ENCODE measurements at regions not wholly inside any gene's neighbourhood (a gene's known extent, or its start where the extent isn't known, plus 50 kb on each side); places are given as distances from the start of the nearest gene placed in this dataset.

DNA sequence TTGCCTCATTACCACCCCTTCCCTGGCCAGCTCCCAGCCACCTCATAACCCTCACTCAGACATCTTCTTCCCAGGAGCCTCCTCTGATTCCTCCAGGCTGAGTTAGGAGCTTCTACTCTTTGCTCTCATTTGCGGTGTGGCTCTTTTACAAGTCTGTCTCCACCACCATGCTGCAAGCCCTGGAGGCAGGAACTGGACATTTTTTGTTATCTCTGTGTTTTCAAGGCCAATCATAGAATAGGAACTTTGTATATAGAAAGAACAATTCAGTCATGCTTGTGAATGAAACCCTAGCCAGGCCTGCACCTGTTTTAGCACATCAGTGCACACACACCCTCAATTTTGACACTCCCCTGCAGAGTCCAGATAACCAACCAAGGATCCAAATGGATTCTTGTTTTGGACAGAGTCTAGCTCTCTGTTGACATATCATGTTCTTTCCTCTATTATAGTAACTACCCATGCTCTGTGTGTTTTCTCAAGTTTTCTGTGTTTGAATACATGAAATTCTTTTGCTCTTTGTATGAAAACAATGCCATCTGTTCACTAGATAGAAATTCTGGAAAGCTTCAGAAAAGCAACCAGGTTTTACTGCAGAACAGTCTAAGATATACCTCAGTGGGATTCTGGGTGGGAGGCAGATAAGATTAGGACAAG is 60.9 kb upstream of the ZNF648 start:
- no peak for DNase-seq (ENCODE audit: low read depth in 2 of 2)

DNA sequence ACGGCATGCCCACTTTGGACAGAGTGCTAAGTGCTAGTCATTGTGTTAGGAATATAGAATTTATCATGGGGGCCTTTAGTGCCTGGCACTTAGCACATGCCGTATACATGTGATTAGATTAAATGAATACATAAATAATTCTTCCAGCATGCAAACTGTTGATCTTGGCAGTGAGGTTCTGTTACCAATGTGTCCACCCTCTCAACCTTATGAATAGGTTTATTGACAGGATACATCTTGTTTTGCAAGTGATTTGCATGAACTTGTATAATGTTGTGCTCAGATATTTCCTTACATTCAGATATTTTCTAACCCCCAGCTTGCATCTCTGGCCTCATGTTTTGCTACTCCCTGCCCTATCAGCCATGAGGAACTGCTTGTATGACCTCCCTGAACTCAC is 60.3 kb upstream of the ZNF648 start:
- no peak for DNase-seq (ENCODE audit: low read depth in 2 of 2)

DNA sequence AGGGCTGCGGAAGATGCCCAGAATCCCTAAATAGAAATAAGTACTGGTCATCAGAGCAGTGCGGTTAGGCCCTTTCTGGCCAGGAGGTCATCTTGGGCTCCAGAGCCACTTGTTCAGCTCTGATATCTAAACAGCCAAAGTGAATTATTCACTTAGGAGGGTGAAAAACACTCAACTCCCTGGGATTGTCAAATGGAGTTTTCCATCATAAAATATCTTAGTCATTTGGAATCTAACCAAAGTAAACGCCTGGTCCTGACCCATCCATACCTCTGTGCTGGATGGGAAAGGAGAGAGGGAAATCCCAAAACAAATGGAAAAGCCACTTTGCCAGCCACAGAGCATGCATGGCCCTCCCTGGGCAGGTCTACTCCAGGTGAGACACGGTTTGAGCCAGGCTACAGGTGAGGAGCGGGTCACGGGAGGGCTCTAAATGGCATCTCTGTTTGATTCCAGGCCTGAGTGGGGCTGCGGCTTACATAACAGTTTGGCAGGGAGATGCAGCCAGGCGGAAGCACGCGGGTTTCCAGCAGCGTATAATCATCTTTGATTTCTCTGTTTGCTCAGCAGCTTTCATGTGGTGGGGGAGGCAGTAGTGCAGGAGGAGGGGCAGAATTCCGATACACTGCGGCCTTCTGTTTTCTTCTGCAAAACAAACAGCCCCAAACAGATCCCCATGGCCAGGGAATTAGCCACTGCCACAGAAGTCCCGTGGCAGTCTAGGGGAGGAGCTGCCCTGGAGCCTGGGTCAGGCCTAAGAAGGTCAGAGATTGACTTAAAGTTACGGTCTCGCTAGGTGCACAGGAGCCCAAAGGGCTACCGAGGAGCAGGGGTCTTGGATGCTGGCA is 59.1 kb upstream of the ZNF648 start:
- no peak for DNase-seq (ENCODE audit: low read depth in 2 of 2)

DNA sequence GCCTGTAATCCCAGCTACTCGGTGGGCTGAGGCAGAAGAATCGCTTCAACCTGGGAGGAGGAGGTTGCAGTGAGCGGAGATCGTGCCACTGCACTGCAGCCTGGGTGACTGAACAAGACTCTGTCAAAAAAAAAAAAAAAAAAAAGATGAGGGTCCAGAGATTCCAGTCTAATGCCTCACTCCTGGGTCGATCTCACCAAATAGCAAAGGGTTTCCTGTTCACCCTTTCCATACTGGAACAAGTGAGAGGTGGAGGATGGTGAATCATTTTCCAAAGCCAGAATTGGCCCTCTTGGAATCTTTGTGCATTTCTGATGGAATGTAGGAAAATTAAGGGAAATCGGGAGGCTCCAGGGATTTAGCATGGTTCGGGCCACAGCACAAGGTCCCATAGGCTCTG is 58.1 kb upstream of the ZNF648 start:
- no peak for DNase-seq (ENCODE audit: low read depth in 2 of 2)

DNA sequence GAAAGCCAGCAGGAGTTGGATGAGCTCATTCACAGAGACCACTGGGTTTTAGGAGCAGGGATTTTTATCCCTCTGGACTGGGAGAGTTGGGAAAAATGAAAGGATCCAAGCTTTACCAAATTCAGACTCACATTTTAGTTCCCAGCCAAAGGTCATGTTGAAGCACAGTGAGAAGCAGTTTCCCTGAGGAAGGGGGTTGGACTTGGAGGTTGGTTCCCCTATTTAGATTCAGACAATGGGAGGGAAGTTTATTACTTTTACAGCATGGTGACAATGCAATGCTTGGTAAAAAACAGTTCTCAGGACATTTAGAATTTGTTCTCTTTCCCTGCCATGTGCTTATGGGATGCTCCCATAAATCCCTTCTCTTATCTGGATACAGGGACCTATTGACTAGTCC is 57.3 kb upstream of the ZNF648 start:
- DNase-seq (ENCODE audit: low read depth in 2 of 2), result no peak

DNA sequence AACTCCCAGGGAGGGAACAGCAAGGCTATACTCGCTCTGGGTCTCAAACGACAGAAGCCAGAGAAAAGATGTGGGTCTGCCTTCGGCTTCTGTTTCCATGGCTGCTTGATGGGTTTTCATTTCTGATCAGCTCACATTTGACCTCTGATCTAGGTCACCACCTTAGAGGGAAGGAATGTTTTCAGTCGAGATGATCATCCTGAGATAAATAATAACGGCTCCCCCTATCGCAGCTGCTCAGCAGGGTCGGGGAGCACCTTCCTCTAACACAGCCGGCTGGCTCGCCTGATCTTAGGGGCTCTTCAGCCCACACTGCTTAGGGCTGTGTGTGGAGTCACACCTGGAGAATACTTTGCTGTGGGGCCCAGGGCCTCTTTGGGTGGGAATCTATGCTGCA is 53.1 kb upstream of the ZNF648 start:
- no peak for DNase-seq (ENCODE audit: low read depth in 2 of 2)

DNA sequence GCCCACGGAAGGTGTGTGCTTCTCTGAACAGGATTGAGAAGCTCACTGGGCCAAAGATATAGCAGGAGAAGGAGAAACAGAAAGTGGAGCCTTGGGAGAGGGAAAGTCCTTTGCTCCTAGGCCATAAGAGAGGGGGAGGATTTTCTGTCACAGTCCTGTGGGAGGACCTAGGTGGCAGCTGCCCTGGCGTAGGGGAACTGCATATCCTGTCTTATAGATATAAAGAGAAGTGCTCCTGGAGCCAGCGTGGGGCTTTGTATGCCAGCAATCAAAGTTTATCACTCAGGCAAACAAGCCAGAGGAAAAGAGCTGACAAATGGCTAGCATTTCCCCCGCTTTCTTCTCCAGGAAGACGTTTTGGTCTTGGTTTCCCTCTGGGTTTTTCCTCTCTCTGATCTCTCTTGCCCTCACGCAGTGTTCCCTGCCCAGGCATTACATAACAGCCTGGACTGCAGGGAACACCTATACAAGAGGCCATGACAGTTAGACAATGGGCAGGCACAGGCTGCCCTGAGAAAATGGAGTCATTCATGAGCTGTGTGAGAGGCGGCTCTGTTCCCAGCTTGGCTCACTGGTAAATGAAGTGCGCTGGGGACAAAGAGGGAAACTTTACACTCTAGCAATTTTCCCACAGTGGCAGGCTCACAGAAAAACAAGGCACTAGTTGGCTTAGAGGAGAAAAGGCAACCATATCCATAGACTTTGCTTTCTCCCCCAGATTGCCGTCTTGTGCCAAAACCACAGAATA is 52.5 kb upstream of the ZNF648 start:
- no peak for DNase-seq (ENCODE audit: low read depth in 2 of 2)

DNA sequence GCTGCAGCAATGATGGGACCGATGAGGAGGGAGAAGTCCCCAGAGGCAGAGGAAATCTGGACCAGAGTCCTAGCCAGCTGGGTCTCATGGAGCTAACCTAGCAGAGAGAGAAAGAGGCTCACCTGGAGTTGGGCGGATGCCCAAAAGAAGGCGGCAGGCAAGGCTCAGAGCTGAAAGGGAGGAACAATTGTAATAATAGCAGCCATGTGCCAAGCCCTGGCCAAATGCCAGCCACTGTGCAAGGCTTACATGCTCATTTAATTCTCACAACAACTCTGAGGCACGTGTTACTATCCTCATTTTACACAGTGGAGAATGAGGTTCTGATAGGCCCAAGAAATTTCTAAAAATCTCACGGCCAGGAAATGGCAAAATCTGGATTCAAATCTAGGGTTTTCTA is 50.0 kb upstream of the ZNF648 start:
- no peak for DNase-seq (ENCODE audit: low read depth in 2 of 2)
